IMR-90 (cell line): ENCODE measurements at regions not wholly inside any gene's neighbourhood (a gene's known extent, or its start where the extent isn't known, plus 50 kb on each side); places are given as distances from the start of the nearest gene placed in this dataset.
A peak's percentile ranks its signal among the peaks of the same experiment; 100 is the strongest.

Experiments used
- ATAC-seq: fragments of 200-7000 bp; cut with Tn5 transposase; 2 replicates; pipeline ENCODE4 v1.9.1; 2020; ENCODE audit warnings: low read depth, mild to moderate bottlenecking, moderate library complexity
- BruUV-seq: library from RNA; stranded (reverse); fragments of 400-500 nt; replicated peaks from 2 replicates; lab custom pipeline; 2021; lab: Mats Ljungman, UMichigan
- CTCF ChIA-PET: fragments of 300-600 bp; formaldehyde crosslinking; extraction: SDS; loops from one replicate; lab custom pipeline; 2021; ENCODE audit warnings: antibody characterized with exemption; lab: Yijun Ruan, JAX
- POLR2A ChIA-PET: fragments of 300-600 bp; sonication (Branson Sonifier 250); formaldehyde crosslinking; loops from one replicate; lab custom pipeline; 2022; ENCODE audit warnings: antibody characterized with exemption; ENCODE audit not compliant: unreplicated experiment; lab: Charles Lee
- DNase-seq: peaks from one replicate; pipeline ENCODE4 v3.0.0; 2013
- H2AFZ ChIP-seq: replicated peaks from 2 replicates; pipeline ENCODE3; 2013; ENCODE audit warnings: low read length, mild to moderate bottlenecking; ENCODE audit not compliant: poor library complexity
- H2AK5ac ChIP-seq: 2 replicates; pipeline ENCODE4 v1.6.1; 2013; ENCODE audit warnings: low read depth, low read length, inconsistent platforms
- H2AK9ac ChIP-seq: replicated peaks from 2 replicates; pipeline ENCODE3; 2013; ENCODE audit warnings: mild to moderate bottlenecking, low read depth, low read length, moderate library complexity; ENCODE audit not compliant: poor library complexity
- H2BK120ac ChIP-seq: 2 replicates; pipeline ENCODE4 v1.6.1; 2013; ENCODE audit warnings: low read depth, low read length, inconsistent platforms
- H2BK15ac ChIP-seq: 3 replicates; pipeline ENCODE4 v1.6.1; 2013; ENCODE audit warnings: low read depth, low read length, inconsistent platforms
- H2BK20ac ChIP-seq: 2 replicates; pipeline ENCODE4 v1.6.1; 2013; ENCODE audit warnings: low read depth, mild to moderate bottlenecking, inconsistent platforms, low read length, moderate library complexity
- H2BK5ac ChIP-seq: 2 replicates; pipeline ENCODE4 v1.6.1; 2013; ENCODE audit warnings: mild to moderate bottlenecking, low read depth, low read length, inconsistent platforms; ENCODE audit not compliant: poor library complexity, severe bottlenecking
- H3K14ac ChIP-seq: replicated peaks from 2 replicates; pipeline ENCODE4 v1.6.1; 2013; ENCODE audit warnings: low read depth, low read length, inconsistent platforms
- H3K18ac ChIP-seq: 2 replicates; pipeline ENCODE4 v1.6.1; 2013; ENCODE audit warnings: low read depth, low read length, control low read depth
- H3K23ac ChIP-seq: 2 replicates; pipeline ENCODE4 v1.6.1; 2013; ENCODE audit warnings: low read depth, low read length, inconsistent platforms
- H3K27ac ChIP-seq: 2 replicates; pipeline ENCODE4 v1.5.1; 2013; ENCODE audit warnings: mild to moderate bottlenecking, control low read depth, low read length; ENCODE audit not compliant: insufficient read depth
- H3K27me3 ChIP-seq: 2 replicates; pipeline ENCODE4 v1.6.1; 2013; ENCODE audit warnings: low read length; ENCODE audit not compliant: control insufficient read depth, insufficient read depth
- H3K36me3 ChIP-seq: 2 replicates; pipeline ENCODE4 v1.6.1; 2013; ENCODE audit warnings: low read length, mixed read lengths; ENCODE audit not compliant: control insufficient read depth, insufficient read depth
- H3K4ac ChIP-seq: 2 replicates; pipeline ENCODE4 v1.6.1; 2013; ENCODE audit warnings: low read depth, low read length, inconsistent platforms
- H3K4me1 ChIP-seq: 2 replicates; pipeline ENCODE4 v1.6.1; 2013; ENCODE audit warnings: low read length, mixed read lengths; ENCODE audit not compliant: control insufficient read depth, insufficient read depth
- H3K4me2 ChIP-seq: 2 replicates; pipeline ENCODE4 v1.6.1; 2013; ENCODE audit warnings: low read depth, mild to moderate bottlenecking, control low read depth, low read length, moderate library complexity
- H3K4me3 ChIP-seq: 2 replicates; pipeline ENCODE4 v1.5.1; 2013; ENCODE audit warnings: low read depth, mild to moderate bottlenecking, control low read depth, low read length, moderate library complexity; ENCODE audit not compliant: insufficient read depth
- H3K56ac ChIP-seq: 2 replicates; pipeline ENCODE4 v1.6.1; 2013; ENCODE audit warnings: low read length, inconsistent platforms; ENCODE audit not compliant: insufficient read depth; ENCODE audit errors: extremely low read depth
- H3K79me1 ChIP-seq, 2 experiments: 2 replicates each; pipeline ENCODE4 v1.6.1; 2013; ENCODE audit warnings: low read length in 2 of 2, inconsistent platforms in 1 of 2, low read depth in 1 of 2
- H3K9ac ChIP-seq: 2 replicates; pipeline ENCODE4 v1.6.1; 2013; ENCODE audit warnings: low read depth, low read length, control low read depth
- H3K9me1 ChIP-seq: 2 replicates; pipeline ENCODE4 v1.6.1; 2013; ENCODE audit warnings: low read length, inconsistent platforms; ENCODE audit not compliant: insufficient read depth
- H3K9me3 ChIP-seq: 2 replicates; pipeline ENCODE4 v1.6.1; 2013; ENCODE audit warnings: low read length; ENCODE audit not compliant: control insufficient read depth, insufficient read depth
- H4K20me1 ChIP-seq: 2 replicates; pipeline ENCODE4 v1.6.1; 2013; ENCODE audit warnings: low read length, inconsistent platforms; ENCODE audit not compliant: insufficient read depth
- H4K5ac ChIP-seq: 2 replicates; pipeline ENCODE4 v1.6.1; 2013; ENCODE audit warnings: mild to moderate bottlenecking, low read depth, low read length, control low read depth
- H4K8ac ChIP-seq, 2 experiments: 2 replicates each; pipeline ENCODE4 v1.6.1; 2013; ENCODE audit warnings: low read depth in 2 of 2, low read length in 2 of 2, control low read depth in 1 of 2, inconsistent platforms in 1 of 2
- H4K91ac ChIP-seq: 2 replicates; pipeline ENCODE4 v1.6.1; 2013; ENCODE audit warnings: low read depth, low read length, inconsistent platforms; ENCODE audit not compliant: insufficient read depth
- CTCF ChIP-seq: conservative IDR thresholded peaks from 2 replicates; pipeline ENCODE4 v1.5.1; 2012; ENCODE audit warnings: mild to moderate bottlenecking, low read depth, low read length, improper control_type of control experiment
- ELK1 ChIP-seq: fragments of 150-350 bp; IDR thresholded peaks from 2 replicates; pipeline ENCODE4 v1.6.1; 2016; ENCODE audit warnings: low read depth, mild to moderate bottlenecking, low read length, moderate library complexity, borderline replicate concordance
- POLR2A ChIP-seq: IDR thresholded peaks from 2 replicates; pipeline ENCODE4 v1.6.1; 2012; ENCODE audit warnings: mild to moderate bottlenecking, low read depth, low read length
- RAD21 ChIP-seq: IDR thresholded peaks from 2 replicates; pipeline ENCODE4 v1.6.1; 2012; ENCODE audit warnings: low read length, improper control_type of control experiment
- RFX5 ChIP-seq: IDR thresholded peaks from 2 replicates; pipeline ENCODE4 v1.8.0; 2012; ENCODE audit warnings: low read depth, mild to moderate bottlenecking, low read length, moderate library complexity
- SMC3 ChIP-seq: fragments of 150-350 bp; IDR thresholded peaks from 2 replicates; pipeline ENCODE4 v1.6.1; 2016; ENCODE audit warnings: low read depth, mild to moderate bottlenecking, antibody characterized with exemption, low read length, moderate library complexity
- WGBS, 2 experiments: methylation state at CpG; one replicate each; pipeline versions ENCODE4 v1.1.5 to v1.1.7; 2013; ENCODE audit warnings: missing lambda C conversion rate in 2 of 2; ENCODE audit not compliant: insufficient read length in 1 of 2; ENCODE audit errors: extremely low coverage in 2 of 2; 5-methylcytosine and 5-hydroxymethylcytosine counted together
- dilution Hi-C: fragments of 300-500 bp; cut with HindIII; formaldehyde crosslinking; loops from one replicate; pipeline ENCODE4 v1.14.3; 2018; ENCODE audit warnings: low sequenced_read_pairs; ENCODE audit not compliant: unreplicated experiment
- in situ Hi-C: fragments of 300-500 bp; cut with MboI; formaldehyde crosslinking; loops from 3 replicates; pipeline ENCODE4 v1.14.3; 2019; ENCODE audit warnings: low sequenced_read_pairs, inconsistent platforms, mixed read lengths
- intact Hi-C: fragments of 100-400 bp; cut with micrococcal nuclease; formaldehyde crosslinking; loops from 2 replicates; pipeline ENCODE4 v1.10.0; 2022

- H2BK120ac ChIP-seq = peak overlapping the region; percentile 29; the same call in 1 of the 2 replicates
- H2BK15ac ChIP-seq = no peak overlapping the region
- no peak overlapping the region for H3K56ac ChIP-seq
- no peak overlapping the region for H3K14ac ChIP-seq
- no TSS peak for BruUV-seq
- no peak overlapping the region for H3K4ac ChIP-seq
- peak overlapping the region; percentile 85 for H2AFZ ChIP-seq
- no peaks in the 10 kb centered on the region; the same call in 1 of the 2 replicates for H3K27me3 ChIP-seq
- no peaks in the 10 kb centered on the region for H3K36me3 ChIP-seq
- no peak overlapping the region for H2BK5ac ChIP-seq
- H2AK5ac ChIP-seq = no peak overlapping the region
- peak overlapping the region; percentile 66; the same call in 1 of the 2 replicates for H2BK20ac ChIP-seq
- no peak overlapping the region for H4K5ac ChIP-seq
- H4K91ac ChIP-seq = no peak overlapping the region
- ChIA-PET POLR2A (no interaction called here), CTCF (interaction anchor here (0.6 to 2.3 kb wide), 24 partner anchors 9 to 517 kb away, joined by 3 to 24 read pairs (median 4); no protein-coding TSS in a partner anchor)
- no peak overlapping the region for H2AK9ac ChIP-seq
- H3K9me3 ChIP-seq = no peaks in the 10 kb centered on the region
- no peak overlapping the region for H3K18ac ChIP-seq
- peaks cover 1% of the 10 kb centered on the region; the same call in 1 of the 2 replicates for H3K4me1 ChIP-seq
- H3K4me3 ChIP-seq = no peak overlapping the region; the same call in 1 of the 2 replicates
- dilution Hi-C loops = no loop called here
- H3K4me2 ChIP-seq = peak overlapping the region; percentile 77
- H3K9ac ChIP-seq = no peak overlapping the region
- H4K20me1 ChIP-seq = no peaks in the 10 kb centered on the region
- H3K79me1 ChIP-seq = no peaks in the 10 kb centered on the region
- TF ChIP-seq POLR2A = peak; percentile 51; the same call in 1 of the 2 replicates
- TF ChIP-seq SMC3 = peak; percentile 100
- TF ChIP-seq RFX5 = no peak
- peak; percentile 98 for TF ChIP-seq CTCF
- no peak for TF ChIP-seq ELK1
- peak; percentile 99 for TF ChIP-seq RAD21
- in situ Hi-C loops = loop anchor here (5.0 to 25.0 kb wide), 3 partner anchors 318 to 518 kb away; no protein-coding TSS in a partner anchor
- ATAC-seq (peak; percentile 97), DNase-seq (peak; percentile 91)
- no peak overlapping the region for H4K8ac ChIP-seq
- WGBS, 2 experiments = 43% methylated on average over 8 of the region's 17 CpGs; no CpG with 5 or more reads in 1 of the 2 experiments
- no peak overlapping the region for H3K23ac ChIP-seq
- intact Hi-C loops = loop anchor here (1.0 to 5.0 kb wide), 9 partner anchors 92 to 517 kb away; partner anchors contain the start of gene MSX2
- H3K9me1 ChIP-seq = no peaks in the 10 kb centered on the region
- no peak overlapping the region for H3K27ac ChIP-seq
These were observed 304.7 kb upstream of the MSX2 start for GRCh38 chr5:174419540-174420132.
